WI38 (cell line): ENCODE measurements at regions not wholly inside any gene's neighbourhood (a gene's known extent, or its start where the extent isn't known, plus 50 kb on each side); places are given as distances from the start of the nearest gene placed in this dataset.

ENCODE experiments used
- H3K4me3 ChIP-seq: 2 replicates; pipeline ENCODE4 v1.5.1; 2011; ENCODE audit warnings: low read depth, mild to moderate bottlenecking, control low read depth, low read length
- CTCF ChIP-seq: IDR thresholded peaks from 2 replicates; pipeline ENCODE4 v1.5.1; 2012; ENCODE audit warnings: low read depth, mild to moderate bottlenecking, control low read depth, low read length

- TF ChIP-seq CTCF, result no peak
- H3K4me3 ChIP-seq, result no peak overlapping the region
Observed at GRCh38 chr3:148190441-148190990, 507.2 kb upstream of the AGTR1 start.

- H3K4me3 ChIP-seq, result no peak overlapping the region
- no peak for TF ChIP-seq CTCF
Observed at GRCh38 chr3:148191966-148192365, 505.7 kb upstream of the AGTR1 start.

GRCh38 chr3:148197061-148197460 lies 500.6 kb upstream of the AGTR1 start:
- H3K4me3 ChIP-seq, result no peak overlapping the region
- no peak for TF ChIP-seq CTCF

GRCh38 chr3:148202386-148202785 lies 495.3 kb upstream of the AGTR1 start:
- H3K4me3 ChIP-seq, result no peak overlapping the region
- TF ChIP-seq CTCF, result no peak

- no peak for TF ChIP-seq CTCF
- H3K4me3 ChIP-seq, result no peak overlapping the region
Observed at GRCh38 chr3:148203297-148204010, 494.2 kb upstream of the AGTR1 start.

- no peak overlapping the region for H3K4me3 ChIP-seq
- TF ChIP-seq CTCF, result no peak
Observed at GRCh38 chr3:148204131-148204530, 493.6 kb upstream of the AGTR1 start.

- no peak overlapping the region for H3K4me3 ChIP-seq
- TF ChIP-seq CTCF, result no peak
Observed at GRCh38 chr3:148205977-148206376, 491.7 kb upstream of the AGTR1 start.
